PFSK-1 (cell line): ENCODE measurements at regions not wholly inside any gene's neighbourhood (a gene's known extent, or its start where the extent isn't known, plus 50 kb on each side); places are given as distances from the start of the nearest gene placed in this dataset.

Source experiments
- FOXP2 ChIP-seq: optimal IDR thresholded peaks from 2 replicates; pipeline ENCODE3; 2011; ENCODE audit warnings: borderline replicate concordance, control low read depth, inconsistent platforms; ENCODE audit not compliant: insufficient read depth; ENCODE audit errors: extremely low read length, extremely low read depth
- POLR2AphosphoS5 ChIP-seq: IDR thresholded peaks from 2 replicates; pipeline ENCODE4 v1.6.1; 2012; ENCODE audit warnings: low read depth, mild to moderate bottlenecking, control low read depth, low read length, moderate library complexity
- REST ChIP-seq, 2 experiments: IDR thresholded peaks; 2 replicates each; pipeline versions ENCODE4 v1.6.1 to v1.8.0; 2011 to 2012; ENCODE audit warnings: low read depth in 2 of 2, low read length in 2 of 2, control low read depth in 1 of 2, inconsistent platforms in 1 of 2, mild to moderate bottlenecking in 1 of 2, moderate library complexity in 1 of 2; ENCODE audit not compliant: insufficient read depth in 1 of 2
- SIN3A ChIP-seq: IDR thresholded peaks from 2 replicates; pipeline ENCODE4 v1.6.1; 2012; ENCODE audit warnings: mild to moderate bottlenecking, low read length, moderate library complexity, borderline replicate concordance; ENCODE audit not compliant: insufficient read depth
- TAF1 ChIP-seq: IDR thresholded peaks from 2 replicates; pipeline ENCODE4 v1.6.1; 2012; ENCODE audit warnings: low read length, control low read depth, borderline replicate concordance; ENCODE audit not compliant: insufficient read depth

- TF ChIP-seq TAF1 (no peak), REST (IDR thresholded peaks at IDR 0.05; ENCODE audit: insufficient read depth in 1 of 2, low read depth in 2 of 2, low read length in 2 of 2) (no peak), POLR2AphosphoS5 (no peak), SIN3A (no peak), FOXP2 (no peak)
These were observed 480.6 kb upstream of the CXADR start for GRCh38 chr21:17032141-17032655.
